SW 1271 (cell line): ENCODE measurements at regions not wholly inside any gene's neighbourhood (a gene's known extent, or its start where the extent isn't known, plus 50 kb on each side); places are given as distances from the start of the nearest gene placed in this dataset.
"Not testable (repeated sequence)": the region's sequence is repeated elsewhere in the genome, so short reads cannot be mapped to it uniquely, and the experiment has no call there.

Source experiments
- DNase-seq, 2 experiments: peaks; one replicate each; lab custom pipeline; 2025; lab: John Stamatoyannopoulos, UW

GRCh38 chr3:32042867-32043266 is 61.3 kb downstream of the ZNF860 start:
- DNase-seq: not testable (repeated sequence)

DNA sequence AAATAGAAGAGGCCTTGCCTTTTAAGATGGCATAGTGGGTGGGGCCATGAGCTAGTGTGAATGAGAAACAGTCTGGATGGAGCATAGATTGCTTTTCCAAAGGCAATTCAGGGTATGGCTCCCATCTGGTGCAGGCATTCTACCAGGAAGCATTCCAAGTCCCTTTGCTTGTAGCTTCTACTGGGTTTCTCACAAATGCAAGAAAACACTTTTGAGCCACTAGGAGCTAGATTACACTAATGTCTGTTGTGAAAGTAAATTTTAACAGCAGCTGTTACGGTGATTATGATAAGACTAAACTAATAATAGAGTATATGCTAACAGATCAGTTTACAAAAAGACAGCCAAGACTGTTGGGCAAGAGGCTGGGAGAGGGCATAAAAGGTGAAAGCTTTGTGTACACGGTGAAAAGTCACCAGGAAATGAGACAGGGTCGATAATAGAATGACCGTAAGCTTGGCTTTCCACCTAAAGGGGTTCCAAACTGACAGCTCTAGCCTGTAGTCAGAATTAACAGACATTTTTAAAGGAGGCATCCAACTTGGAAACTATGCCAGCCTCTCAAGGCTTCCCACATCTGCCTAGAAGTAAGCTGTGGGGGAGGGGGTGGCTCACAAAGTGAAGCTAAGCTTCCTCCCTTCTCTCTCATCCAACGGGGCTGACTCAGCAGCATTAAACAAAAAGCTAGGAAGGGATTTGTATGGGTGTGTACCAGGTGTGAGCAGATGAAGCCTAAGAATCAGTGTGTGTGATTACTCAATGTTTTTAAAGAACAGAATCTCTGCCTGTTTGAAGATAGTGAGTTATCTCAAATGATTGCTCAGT is 61.1 kb upstream of the GPD1L start:
- DNase-seq: peak in 1 of 2 experiments; percentile 22

DNA sequence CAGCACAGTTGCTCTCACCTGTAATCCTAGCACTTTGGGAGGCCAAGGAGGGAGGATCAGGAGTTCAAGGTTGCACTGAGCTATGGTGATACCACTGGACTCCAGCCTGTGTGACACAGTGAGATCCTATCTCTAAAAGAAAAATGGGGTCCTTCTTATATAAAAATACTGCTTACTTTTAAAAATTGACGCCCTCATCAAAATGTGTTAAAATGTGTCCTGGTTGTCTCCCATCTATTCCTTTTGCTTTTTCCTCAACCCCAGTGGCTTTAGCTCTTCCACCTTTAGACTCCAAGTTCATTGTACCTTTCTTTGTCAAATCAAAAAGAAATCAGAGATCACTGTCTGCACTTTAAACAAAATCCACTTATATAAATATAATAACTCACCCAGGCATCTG is 60.3 kb upstream of the GPD1L start:
- DNase-seq: no peak

GRCh38 chr3:32048487-32049182 is 57.8 kb upstream of the GPD1L start:
- no peak for DNase-seq

DNA sequence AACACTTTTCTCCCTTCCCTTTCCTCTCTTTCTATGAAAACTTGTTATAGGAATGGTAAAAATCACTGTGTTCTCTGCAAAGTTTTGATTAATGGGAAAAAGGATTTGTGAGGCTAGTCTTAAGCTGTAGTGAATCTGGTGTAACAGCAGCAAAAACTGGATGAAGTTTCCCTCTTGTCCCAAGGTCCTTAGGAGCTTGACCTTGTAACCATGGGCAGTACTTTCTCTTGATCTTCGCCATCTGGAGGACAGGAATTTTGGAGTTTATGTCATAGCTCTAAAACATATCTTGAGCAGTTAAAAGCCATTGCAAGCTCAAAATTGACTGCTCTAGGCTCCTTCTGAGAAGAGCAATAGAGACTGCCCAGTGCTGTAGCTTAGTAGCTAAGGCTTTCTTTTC is 56.5 kb upstream of the GPD1L start:
- DNase-seq: no peak

DNA sequence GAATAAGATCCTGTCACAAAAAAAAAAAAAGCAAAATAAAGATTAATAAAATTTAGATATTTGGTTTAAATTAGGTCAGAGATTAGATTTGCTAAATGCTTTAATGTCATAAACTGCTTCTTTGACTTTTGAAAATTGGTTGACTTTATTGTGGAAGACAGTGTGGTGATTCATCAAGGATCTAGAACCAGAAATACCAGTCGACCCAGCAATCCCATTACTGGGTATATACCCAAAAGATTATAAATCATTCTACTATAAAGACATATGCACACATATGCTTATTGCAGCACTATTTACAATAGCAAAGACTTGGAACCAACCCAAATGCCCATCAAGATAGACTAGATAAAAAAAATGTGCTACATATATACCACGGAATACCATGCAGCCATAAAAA is 54.2 kb upstream of the GPD1L start:
- DNase-seq: not testable (repeated sequence)

DNA sequence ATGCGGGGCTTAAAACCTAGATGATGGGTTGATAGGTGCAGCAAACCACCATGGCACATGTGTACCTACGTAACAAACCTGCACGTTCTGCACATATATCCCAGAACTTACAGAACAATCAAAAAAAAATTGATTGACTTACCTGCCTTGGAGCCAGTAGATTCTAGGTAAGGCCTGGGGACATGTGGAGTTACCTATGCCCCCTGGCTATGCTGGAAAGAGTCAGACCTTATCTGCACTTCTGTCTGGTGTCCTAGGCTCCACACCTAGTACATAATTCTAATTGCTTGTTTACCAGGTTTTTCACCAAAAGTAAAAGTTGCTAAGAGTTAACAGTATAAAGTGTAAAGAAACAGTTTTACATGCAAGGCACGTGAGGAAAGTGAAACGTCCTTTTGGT is 53.6 kb upstream of the GPD1L start:
- not testable (repeated sequence) for DNase-seq

GRCh38 chr3:32056559-32057290 is 49.7 kb upstream of the GPD1L start:
- DNase-seq: no peak
